ENCODE measurements at regions not wholly inside any gene's neighbourhood (a gene's known extent, or its start where the extent isn't known, plus 50 kb on each side); places are given as distances from the start of the nearest gene placed in this dataset.

GRCh38 chr10:44172883-44173607 lies 211.9 kb downstream of the CXCL12 start:
- H3K27ac ChIP-seq = no peak overlapping the region

GRCh38 chr10:44171765-44172164 lies 213.1 kb downstream of the CXCL12 start:
- H3K4me3 ChIP-seq = no peak overlapping the region
- 94% methylated on average over 4 of the region's 4 CpGs for WGBS
- no peak for TF ChIP-seq CTCF (IDR thresholded peaks at IDR 0.05)
- TF ChIP-seq POLR2AphosphoS5 (IDR thresholded peaks at IDR 0.05) = no peak
- no peak for TF ChIP-seq POLR2A (IDR thresholded peaks at IDR 0.05)
- H3K36me3 ChIP-seq = no peaks in the 10 kb centered on the region
- H3K27ac ChIP-seq = no peak overlapping the region
- intact Hi-C loops (cut with DNase I) = no loop called here
- no peaks in the 10 kb centered on the region for H3K27me3 ChIP-seq (replicated peaks; ENCODE audit: insufficient read depth)
- no peaks in the 10 kb centered on the region for H3K4me1 ChIP-seq (replicated peaks)
- no peaks in the 10 kb centered on the region for H3K9me3 ChIP-seq
- no peak for DNase-seq (ENCODE audit: low spot score)

More at GRCh38 chr10:44172883-44173607, 211.9 kb downstream of the CXCL12 start:
- Histone ChIP-seq H3K27me3 (replicated peaks; ENCODE audit: insufficient read depth) (no peaks in the 10 kb centered on the region), H3K4me1 (replicated peaks) (no peaks in the 10 kb centered on the region), H3K9me3 (no peaks in the 10 kb centered on the region), H3K4me3 (no peak overlapping the region), H3K36me3 (no peaks in the 10 kb centered on the region)
- 49% methylated on average over 3 of the region's 3 CpGs for WGBS
- TF ChIP-seq POLR2AphosphoS5 (IDR thresholded peaks at IDR 0.05) (no peak), CTCF (IDR thresholded peaks at IDR 0.05) (no peak)
- intact Hi-C loops (cut with DNase I) = no loop called here
- no peak for DNase-seq (ENCODE audit: low spot score)

- Histone ChIP-seq H3K27ac (no peak overlapping the region), H3K36me3 (no peaks in the 10 kb centered on the region), H3K9me3 (no peaks in the 10 kb centered on the region), H3K4me3 (no peak overlapping the region), H3K27me3 (replicated peaks; ENCODE audit: insufficient read depth) (no peaks in the 10 kb centered on the region), H3K4me1 (replicated peaks) (no peaks in the 10 kb centered on the region)
- TF ChIP-seq POLR2AphosphoS5 (IDR thresholded peaks at IDR 0.05) (no peak), CTCF (IDR thresholded peaks at IDR 0.05) (no peak), POLR2A (IDR thresholded peaks at IDR 0.05) (no peak)
- 79% methylated on average over 5 of the region's 5 CpGs for WGBS
- intact Hi-C loops (cut with DNase I) = no loop called here
- DNase-seq (ENCODE audit: low spot score) = no peak
These were observed 216.4 kb downstream of the CXCL12 start for GRCh38 chr10:44168478-44168877.

GRCh38 chr10:44167752-44168151 lies 217.1 kb downstream of the CXCL12 start:
- Histone ChIP-seq H3K27me3 (replicated peaks; ENCODE audit: insufficient read depth) (no peaks in the 10 kb centered on the region), H3K9me3 (no peaks in the 10 kb centered on the region), H3K4me3 (no peak overlapping the region), H3K4me1 (replicated peaks) (no peaks in the 10 kb centered on the region), H3K36me3 (no peaks in the 10 kb centered on the region), H3K27ac (no peak overlapping the region)
- TF ChIP-seq POLR2A (IDR thresholded peaks at IDR 0.05) = no peak
- TF ChIP-seq CTCF (IDR thresholded peaks at IDR 0.05) = no peak
- no peak for TF ChIP-seq POLR2AphosphoS5 (IDR thresholded peaks at IDR 0.05)
- 87% methylated on average over 6 of the region's 6 CpGs for WGBS
- DNase-seq (ENCODE audit: low spot score) = no peak
- intact Hi-C loops (cut with DNase I) = no loop called here

- TF ChIP-seq CTCF (IDR thresholded peaks at IDR 0.05) (no peak), POLR2A (IDR thresholded peaks at IDR 0.05) (no peak), POLR2AphosphoS5 (IDR thresholded peaks at IDR 0.05) (no peak)
- intact Hi-C loops (cut with DNase I) = no loop called here
- H3K4me1 ChIP-seq (replicated peaks) = no peaks in the 10 kb centered on the region
- H3K9me3 ChIP-seq = no peaks in the 10 kb centered on the region
- no peak overlapping the region for H3K27ac ChIP-seq
- no peak overlapping the region for H3K4me3 ChIP-seq
- H3K36me3 ChIP-seq = no peaks in the 10 kb centered on the region
- H3K27me3 ChIP-seq (replicated peaks; ENCODE audit: insufficient read depth) = no peaks in the 10 kb centered on the region
- DNase-seq (ENCODE audit: low spot score) = no peak
- 87% methylated on average over 1 of the region's 1 CpG for WGBS
These were observed 218.5 kb downstream of the CXCL12 start for GRCh38 chr10:44166441-44166840.
